Testis (tissue), 2 donors: ENCODE measurements at regions not wholly inside any gene's neighbourhood (a gene's known extent, or its start where the extent isn't known, plus 50 kb on each side); places are given as distances from the start of the nearest gene placed in this dataset.

Source experiments
- DNase-seq: peaks from one replicate; pipeline ENCODE4 v3.0.0-alpha.2; 2019
- H3K27ac ChIP-seq, 2 donors: fragments of 200-600 bp; sonication (generic); one replicate each; pipeline ENCODE4 v1.5.1; 2019
- H3K27me3 ChIP-seq: fragments of 200-600 bp; sonication (generic); one replicate; pipeline ENCODE4 v1.5.1; 2019
- H3K36me3 ChIP-seq: fragments of 200-600 bp; sonication (generic); one replicate; pipeline ENCODE4 v1.5.1; 2017; ENCODE audit warnings: low read depth; ENCODE audit errors: missing control alignments
- H3K4me1 ChIP-seq: fragments of 200-600 bp; sonication (generic); one replicate; pipeline ENCODE4 v1.5.1; 2019
- H3K4me3 ChIP-seq, 2 donors: fragments of 200-600 bp; sonication (generic); one replicate each; pipeline ENCODE4 v1.5.1; 2017 to 2019
- H3K9me3 ChIP-seq: fragments of 200-600 bp; sonication (generic); one replicate; pipeline ENCODE4 v1.5.1; 2017
- CTCF ChIP-seq, 3 experiments: fragments of 450-650 bp in 2 of 3; fragments of 200-600 bp in 1 of 3; sonication (generic) in 1 of 3; IDR thresholded peaks; one replicate each; pipeline ENCODE4 v1.5.1; 2016 to 2019; ENCODE audit warnings: antibody characterized with exemption in 3 of 3, mild to moderate bottlenecking in 2 of 3, moderate library complexity in 1 of 3
- POLR2A ChIP-seq: fragments of 450-650 bp; IDR thresholded peaks from one replicate; pipeline ENCODE4 v1.6.1; 2017; ENCODE audit warnings: antibody characterized with exemption, mild to moderate bottlenecking, moderate library complexity
- WGBS, 2 donors: methylation state at CpG; one replicate each; pipeline ENCODE4 v1.1.5; 2018; 5-methylcytosine and 5-hydroxymethylcytosine counted together
- intact Hi-C: fragments of 100-400 bp; cut with DNase I; formaldehyde crosslinking; loops from one replicate; pipeline ENCODE4 v1.15.1; 2023; ENCODE audit warnings: low total_unique reads

DNA sequence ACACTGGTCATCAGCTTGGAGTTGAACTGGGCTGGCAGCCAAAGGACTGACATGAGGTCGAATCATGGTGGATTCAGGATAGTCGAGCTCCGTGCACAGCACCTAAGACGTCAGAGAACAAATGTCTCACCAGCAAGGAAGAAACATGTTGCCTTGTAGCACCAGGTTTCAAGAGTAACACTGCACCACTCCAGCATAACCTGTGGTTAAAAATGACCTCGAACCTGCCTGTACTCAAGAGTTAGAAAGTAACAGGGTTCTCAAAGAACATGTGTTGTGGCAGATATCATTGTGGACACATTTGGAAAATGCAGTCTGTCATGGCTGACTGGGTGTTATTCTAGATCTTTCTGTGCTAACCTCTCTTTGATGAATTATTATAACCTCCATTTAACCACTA is 511.6 kb downstream of the CDH26 start:
- Histone ChIP-seq H3K27ac (no peak overlapping the region), H3K27me3 (no peaks in the 10 kb centered on the region), H3K4me3 (no peak overlapping the region), H3K4me1 (no peaks in the 10 kb centered on the region), H3K36me3 (no peaks in the 10 kb centered on the region), H3K9me3 (no peaks in the 10 kb centered on the region)
- TF ChIP-seq POLR2A = no peak
- TF ChIP-seq CTCF (IDR thresholded peaks at IDR 0.05) = no peak
- no peak for DNase-seq
- intact Hi-C loops = no loop called here
- 74 to 87% methylated on average over 5 of the region's 5 CpGs for WGBS, 2 donors

GRCh38 chr20:60470366-60470765 is 512.1 kb downstream of the CDH26 start:
- TF ChIP-seq CTCF (IDR thresholded peaks at IDR 0.05) (no peak), POLR2A (no peak)
- intact Hi-C loops = no loop called here
- no peak for DNase-seq
- Histone ChIP-seq H3K4me3 (no peak overlapping the region), H3K9me3 (no peaks in the 10 kb centered on the region), H3K36me3 (no peaks in the 10 kb centered on the region), H3K4me1 (no peaks in the 10 kb centered on the region), H3K27ac (no peak overlapping the region), H3K27me3 (no peaks in the 10 kb centered on the region)
- 95 to 100% methylated on average over 1 of the region's 1 CpG for WGBS, 2 donors

DNA sequence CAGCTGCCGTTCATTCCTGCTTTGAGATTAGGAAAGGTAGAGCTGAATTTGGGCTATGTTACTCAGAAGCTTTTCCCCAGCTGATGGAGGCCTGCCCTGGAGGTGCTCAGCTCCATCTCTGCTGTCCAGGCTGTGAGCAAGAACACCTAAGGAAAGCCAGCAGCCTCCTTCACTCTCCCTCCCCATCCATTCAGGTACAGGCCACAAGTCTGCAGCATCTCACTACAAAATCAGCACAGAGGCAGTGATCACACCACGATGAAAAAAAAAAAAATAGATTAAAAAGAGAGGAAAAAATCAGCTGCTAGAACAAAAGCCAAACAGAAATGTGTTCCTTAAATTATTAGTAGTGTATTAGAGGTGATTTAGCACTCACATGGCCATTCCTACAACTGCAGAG is 515.0 kb downstream of the CDH26 start:
- WGBS, 2 donors = 10 to 62% methylated on average over 1 to 2 of the region's 2 CpGs
- Histone ChIP-seq H3K4me1 (no peaks in the 10 kb centered on the region), H3K27ac (no peak overlapping the region), H3K9me3 (no peaks in the 10 kb centered on the region), H3K27me3 (no peaks in the 10 kb centered on the region), H3K36me3 (no peaks in the 10 kb centered on the region), H3K4me3 (no peak overlapping the region)
- TF ChIP-seq CTCF (IDR thresholded peaks at IDR 0.05) = no peak
- TF ChIP-seq POLR2A = no peak
- DNase-seq = no peak
- intact Hi-C loops = no loop called here

DNA sequence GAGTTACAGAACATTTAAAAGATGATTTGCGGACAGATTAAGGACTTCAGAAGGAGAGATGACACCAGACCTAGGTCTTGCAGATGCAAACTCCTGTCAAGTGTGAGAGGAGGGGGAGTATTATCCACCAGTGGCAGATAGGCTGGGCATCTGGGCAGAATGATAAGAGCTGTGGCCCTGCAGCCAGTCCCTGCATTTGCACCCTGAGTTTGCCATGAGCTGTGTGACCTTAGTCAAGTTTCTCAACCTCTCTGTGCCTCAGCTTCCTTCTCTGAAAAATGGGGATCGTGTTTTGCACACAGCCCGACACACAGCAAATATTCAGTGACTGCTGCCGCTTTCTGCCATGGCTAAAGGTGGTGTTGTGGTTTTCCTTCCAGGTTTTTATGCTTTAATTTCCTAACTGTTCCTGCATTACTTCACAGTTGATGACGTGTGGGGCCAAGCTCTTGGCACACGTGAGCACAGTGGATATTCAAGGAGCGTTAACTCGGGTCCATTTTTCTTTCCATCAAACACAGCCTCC is 516.2 kb downstream of the CDH26 start:
- Histone ChIP-seq H3K9me3 (no peaks in the 10 kb centered on the region), H3K27me3 (no peaks in the 10 kb centered on the region), H3K36me3 (no peaks in the 10 kb centered on the region), H3K27ac (no peak overlapping the region), H3K4me3 (no peak overlapping the region), H3K4me1 (no peaks in the 10 kb centered on the region)
- TF ChIP-seq POLR2A = no peak
- TF ChIP-seq CTCF (IDR thresholded peaks at IDR 0.05) = no peak
- DNase-seq = no peak
- intact Hi-C loops = no loop called here
- 85 to 91% methylated on average over 8 of the region's 8 CpGs for WGBS, 2 donors

DNA sequence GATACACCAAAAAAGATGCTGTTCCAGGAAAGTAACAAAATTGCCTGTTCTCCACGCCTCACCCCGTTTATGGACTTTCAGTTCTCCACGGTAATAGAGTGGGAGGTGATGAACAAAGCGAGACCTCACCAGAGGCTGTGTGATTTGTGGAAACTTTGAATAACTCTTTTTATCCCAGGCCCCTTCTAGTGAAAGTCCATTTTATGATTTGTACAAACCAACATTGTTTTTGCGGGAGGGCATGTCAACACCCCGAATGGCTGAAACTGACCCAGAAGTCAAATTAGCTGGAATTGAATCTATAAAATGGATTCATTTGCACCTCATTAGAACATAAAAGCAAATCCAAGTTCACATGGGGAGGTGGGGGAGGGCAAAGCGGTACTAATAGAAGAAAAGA is 517.8 kb downstream of the CDH26 start:
- TF ChIP-seq POLR2A (no peak), CTCF (IDR thresholded peaks at IDR 0.05) (no peak)
- intact Hi-C loops = no loop called here
- DNase-seq = no peak
- Histone ChIP-seq H3K36me3 (no peaks in the 10 kb centered on the region), H3K4me1 (no peaks in the 10 kb centered on the region), H3K27me3 (no peaks in the 10 kb centered on the region), H3K9me3 (no peaks in the 10 kb centered on the region), H3K27ac (no peak overlapping the region), H3K4me3 (no peak overlapping the region)
- WGBS, 2 donors = 67 to 78% methylated on average over 7 of the region's 7 CpGs
